Spleen (tissue), 11 donors: ENCODE measurements at regions not wholly inside any gene's neighbourhood (a gene's known extent, or its start where the extent isn't known, plus 50 kb on each side); places are given as distances from the start of the nearest gene placed in this dataset.

Source experiments
- DNase-seq: peaks from one replicate; pipeline ENCODE4 v3.0.0-alpha.2; 2020
- H3K27ac ChIP-seq, 8 donors: fragments of 200-600 bp; sonication (generic) in 7 of 8; 1 replicate in 4 of 8; 2 replicates in 4 of 8; pipeline versions ENCODE4 v1.5.0 to v1.8.0; 2016 to 2021; ENCODE audit warnings: inconsistent platforms in 4 of 8, mild to moderate bottlenecking in 4 of 8, moderate library complexity in 1 of 8
- H3K27me3 ChIP-seq, 7 donors: fragments of 200-600 bp; sonication (generic) in 6 of 7; replicated peaks in 1 of 7; 1 replicate in 4 of 7; 2 replicates in 3 of 7; pipeline versions ENCODE4 v1.5.0 to v1.8.0; 2016 to 2021; ENCODE audit warnings: inconsistent platforms in 3 of 7, mild to moderate bottlenecking in 1 of 7
- H3K36me3 ChIP-seq, 6 donors: fragments of 200-600 bp; sonication (generic) in 5 of 6; 1 replicate in 4 of 6; 2 replicates in 2 of 6; pipeline versions ENCODE4 v1.5.0 to v1.8.0; 2016 to 2021; ENCODE audit warnings: inconsistent platforms in 2 of 6
- H3K4me1 ChIP-seq, 6 donors: fragments of 200-600 bp; sonication (generic) in 5 of 6; 1 replicate in 3 of 6; 2 replicates in 3 of 6; pipeline versions ENCODE4 v1.5.0 to v1.8.0; 2016 to 2021; ENCODE audit warnings: inconsistent platforms in 3 of 6
- H3K4me3 ChIP-seq, 8 donors: fragments of 200-600 bp; sonication (generic) in 7 of 8; 1 replicate in 4 of 8; 2 replicates in 4 of 8; pipeline versions ENCODE4 v1.5.0 to v1.8.0; 2016 to 2021; ENCODE audit warnings: inconsistent platforms in 4 of 8, mild to moderate bottlenecking in 4 of 8, moderate library complexity in 2 of 8
- H3K9me3 ChIP-seq, 8 donors: fragments of 200-600 bp; sonication (generic) in 7 of 8; 1 replicate in 4 of 8; 2 replicates in 4 of 8; pipeline versions ENCODE4 v1.5.0 to v1.8.0; 2016 to 2021; ENCODE audit warnings: inconsistent platforms in 4 of 8
- CTCF ChIP-seq, 11 experiments: fragments of 200-600 bp in 7 of 11; fragments of 450-650 bp in 4 of 11; sonication (generic) in 4 of 11; IDR thresholded peaks in 8 of 11; conservative IDR thresholded peaks in 3 of 11; 1 replicate in 7 of 11; 2 replicates in 4 of 11; pipeline versions ENCODE4 v1.4.0 to v1.8.0; 2016 to 2021; ENCODE audit warnings: antibody characterized with exemption in 11 of 11, inconsistent platforms in 4 of 11, mild to moderate bottlenecking in 1 of 11
- POLR2A ChIP-seq, 3 donors: fragments of 450-650 bp; IDR thresholded peaks; one replicate each; pipeline ENCODE4 v1.5.1; 2017; ENCODE audit warnings: antibody characterized with exemption in 3 of 3, mild to moderate bottlenecking in 1 of 3
- POLR2AphosphoS5 ChIP-seq, 3 donors: sonication (generic); formaldehyde crosslinking; IDR thresholded peaks; one replicate each; pipeline ENCODE4 v1.5.1; 2017; ENCODE audit warnings: antibody characterized with exemption in 3 of 3
- WGBS, 5 donors: extraction: QIAGEN DNeasy Blood & Tissue Kit in 3 of 5; methylation state at CpG; one replicate each; pipeline versions ENCODE4 v1.1.5 to v1.1.7; 2013 to 2018; 5-methylcytosine and 5-hydroxymethylcytosine counted together
- intact Hi-C: fragments of 100-400 bp; cut with DNase I; formaldehyde crosslinking; loops from one replicate; pipeline ENCODE4 v1.15.0; 2023; ENCODE audit warnings: low total_unique reads
- donor health status: healthy with polysubstance abuse.
- donor health status: DM: no; HTN: no; CAD: no; lungs with moderate emphysema.
- donor health status: DM: no; HTN: no; CAD: no.
- donor health status: Bipolar disorder and iron deficiency.
- donor health status: healthy.
- donor health status: DM: no; HTN: no; CAD: no.
- donor health status: DM: yes; HTN: yes; CAD: no.

- H3K27ac ChIP-seq, result no peak overlapping the region
- no peaks in the 10 kb centered on the region for H3K27me3 ChIP-seq
- H3K4me1 ChIP-seq, result no peaks in the 10 kb centered on the region
- no peak overlapping the region for H3K4me3 ChIP-seq
- intact Hi-C loops, result no loop called here
- WGBS, 5 donors, result 86 to 90% (median 87%) methylated on average over 7 of the region's 7 CpGs
- no peaks in the 10 kb centered on the region for H3K9me3 ChIP-seq
- no peak for DNase-seq
- no peaks in the 10 kb centered on the region for H3K36me3 ChIP-seq
- TF ChIP-seq POLR2A (IDR thresholded peaks at IDR 0.05), result no peak
- TF ChIP-seq CTCF (IDR thresholded peaks at IDR 0.05 in 8 of 11, conservative IDR thresholded peaks at IDR 0.05 in 3 of 11), result no peak
- no peak for TF ChIP-seq POLR2AphosphoS5 (IDR thresholded peaks at IDR 0.05)
Measured at GRCh38 chr7:113806633-113807327, 112.0 kb downstream of the PPP1R3A start.

- H3K27ac ChIP-seq, result no peak overlapping the region
- WGBS, 5 donors, result 50 to 81% (median 63%) methylated on average over 1 of the region's 1 CpG
- H3K4me1 ChIP-seq, result no peaks in the 10 kb centered on the region
- intact Hi-C loops, result no loop called here
- DNase-seq, result no peak
- H3K36me3 ChIP-seq, result no peaks in the 10 kb centered on the region
- no peaks in the 10 kb centered on the region for H3K27me3 ChIP-seq
- no peaks in the 10 kb centered on the region for H3K9me3 ChIP-seq
- no peak overlapping the region for H3K4me3 ChIP-seq
- no peak for TF ChIP-seq POLR2AphosphoS5 (IDR thresholded peaks at IDR 0.05)
- TF ChIP-seq CTCF (IDR thresholded peaks at IDR 0.05 in 8 of 11, conservative IDR thresholded peaks at IDR 0.05 in 3 of 11), result no peak
- no peak for TF ChIP-seq POLR2A (IDR thresholded peaks at IDR 0.05)
Measured at GRCh38 chr7:113805976-113806375, 112.8 kb downstream of the PPP1R3A start.

- Histone ChIP-seq H3K36me3 (no peaks in the 10 kb centered on the region), H3K27ac (no peak overlapping the region), H3K4me1 (no peaks in the 10 kb centered on the region), H3K27me3 (no peaks in the 10 kb centered on the region), H3K9me3 (no peaks in the 10 kb centered on the region), H3K4me3 (no peak overlapping the region)
- intact Hi-C loops, result no loop called here
- 78 to 88% (median 85%) methylated on average over 6 of the region's 6 CpGs for WGBS, 5 donors
- TF ChIP-seq POLR2A (IDR thresholded peaks at IDR 0.05), result no peak
- TF ChIP-seq CTCF (IDR thresholded peaks at IDR 0.05 in 8 of 11, conservative IDR thresholded peaks at IDR 0.05 in 3 of 11), result no peak
- TF ChIP-seq POLR2AphosphoS5 (IDR thresholded peaks at IDR 0.05), result no peak
- no peak for DNase-seq
Measured at GRCh38 chr7:113804475-113805095, 114.2 kb downstream of the PPP1R3A start.

- WGBS, 5 donors, result 52 to 64% (median 53%) methylated on average over 1 of the region's 1 CpG
- no peaks in the 10 kb centered on the region for H3K27me3 ChIP-seq
- no peaks in the 10 kb centered on the region for H3K4me1 ChIP-seq
- DNase-seq, result no peak
- no peak overlapping the region for H3K4me3 ChIP-seq
- H3K9me3 ChIP-seq, result no peaks in the 10 kb centered on the region
- intact Hi-C loops, result no loop called here
- TF ChIP-seq POLR2AphosphoS5 (IDR thresholded peaks at IDR 0.05) (no peak), CTCF (IDR thresholded peaks at IDR 0.05 in 8 of 11, conservative IDR thresholded peaks at IDR 0.05 in 3 of 11) (no peak), POLR2A (IDR thresholded peaks at IDR 0.05) (no peak)
- no peaks in the 10 kb centered on the region for H3K36me3 ChIP-seq
- no peak overlapping the region for H3K27ac ChIP-seq
Measured at GRCh38 chr7:113801751-113802150, 117.1 kb downstream of the PPP1R3A start.
